Esophagus squamous epithelium (tissue), 4 donors: ENCODE measurements at regions not wholly inside any gene's neighbourhood (a gene's known extent, or its start where the extent isn't known, plus 50 kb on each side); places are given as distances from the start of the nearest gene placed in this dataset.

Source experiments
- POLR2A ChIP-seq, 4 donors: fragments of 450-650 bp; IDR thresholded peaks; one replicate each; pipeline ENCODE4 v1.6.1; 2017; ENCODE audit warnings: antibody characterized with exemption in 4 of 4, mild to moderate bottlenecking in 4 of 4, moderate library complexity in 3 of 4
- TF ChIP-seq, protein P1 (sequence below), 6 experiments: fragments of 450-650 bp in 4 of 6; fragments of 200-600 bp in 2 of 6; sonication (generic) in 2 of 6; IDR thresholded peaks; one replicate each; pipeline ENCODE4 v1.5.1; 2016 to 2019; ENCODE audit warnings: antibody characterized with exemption in 6 of 6, mild to moderate bottlenecking in 4 of 6, moderate library complexity in 4 of 6

DNA sequence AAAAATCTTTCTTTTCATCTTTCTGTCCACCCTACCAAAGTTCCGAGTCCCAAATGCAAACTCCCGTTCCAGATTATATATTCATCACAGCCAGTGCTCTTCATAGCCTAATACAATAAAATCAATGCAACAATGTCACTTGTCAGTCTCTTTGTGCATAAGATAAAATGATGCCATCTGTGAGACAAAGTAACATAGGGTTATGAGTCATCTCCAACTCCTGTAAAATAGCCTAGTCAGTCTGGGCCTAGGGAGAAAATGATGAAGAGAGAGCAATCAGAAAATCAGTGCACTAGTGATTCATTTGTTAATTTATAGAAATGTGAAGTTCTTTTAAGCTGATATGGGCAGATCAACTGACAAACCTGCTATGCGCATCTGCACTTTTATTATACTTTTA lies 689.1 kb upstream of the DIAPH2 start:
- TF ChIP-seq, protein P1, sequence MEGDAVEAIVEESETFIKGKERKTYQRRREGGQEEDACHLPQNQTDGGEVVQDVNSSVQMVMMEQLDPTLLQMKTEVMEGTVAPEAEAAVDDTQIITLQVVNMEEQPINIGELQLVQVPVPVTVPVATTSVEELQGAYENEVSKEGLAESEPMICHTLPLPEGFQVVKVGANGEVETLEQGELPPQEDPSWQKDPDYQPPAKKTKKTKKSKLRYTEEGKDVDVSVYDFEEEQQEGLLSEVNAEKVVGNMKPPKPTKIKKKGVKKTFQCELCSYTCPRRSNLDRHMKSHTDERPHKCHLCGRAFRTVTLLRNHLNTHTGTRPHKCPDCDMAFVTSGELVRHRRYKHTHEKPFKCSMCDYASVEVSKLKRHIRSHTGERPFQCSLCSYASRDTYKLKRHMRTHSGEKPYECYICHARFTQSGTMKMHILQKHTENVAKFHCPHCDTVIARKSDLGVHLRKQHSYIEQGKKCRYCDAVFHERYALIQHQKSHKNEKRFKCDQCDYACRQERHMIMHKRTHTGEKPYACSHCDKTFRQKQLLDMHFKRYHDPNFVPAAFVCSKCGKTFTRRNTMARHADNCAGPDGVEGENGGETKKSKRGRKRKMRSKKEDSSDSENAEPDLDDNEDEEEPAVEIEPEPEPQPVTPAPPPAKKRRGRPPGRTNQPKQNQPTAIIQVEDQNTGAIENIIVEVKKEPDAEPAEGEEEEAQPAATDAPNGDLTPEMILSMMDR (IDR thresholded peaks at IDR 0.05), result no peak
- TF ChIP-seq POLR2A (IDR thresholded peaks at IDR 0.05), result no peak
